Psoas muscle (tissue), 7 donors: ENCODE measurements at regions not wholly inside any gene's neighbourhood (a gene's known extent, or its start where the extent isn't known, plus 50 kb on each side); places are given as distances from the start of the nearest gene placed in this dataset.

Experiments used
- ATAC-seq, 4 donors: fragments of 200-7000 bp; cut with Tn5 transposase; one replicate each; pipeline ENCODE4 v1.9.1; 2020; ENCODE audit warnings: moderate library complexity in 3 of 4, mild to moderate bottlenecking in 2 of 4
- DNase-seq, 2 donors: peaks; one replicate each; pipeline ENCODE4 v3.0.0-alpha.2; 2020
- H3K27ac ChIP-seq: fragments of 200-600 bp; one replicate; pipeline ENCODE4 v1.8.0; 2022
- H3K27me3 ChIP-seq, 3 donors: fragments of 200-600 bp in 1 of 3; one replicate each; pipeline versions ENCODE4 v1.6.1 to v1.8.0; 2013 to 2022; ENCODE audit warnings: low read length in 2 of 3, mild to moderate bottlenecking in 2 of 3, moderate library complexity in 1 of 3; ENCODE audit not compliant: insufficient read depth in 3 of 3
- H3K36me3 ChIP-seq, 2 donors: fragments of 200-600 bp in 1 of 2; one replicate each; pipeline versions ENCODE4 v1.6.1 to v1.8.0; 2013 to 2022; ENCODE audit warnings: low read depth in 1 of 2, mild to moderate bottlenecking in 1 of 2, moderate library complexity in 1 of 2; ENCODE audit not compliant: insufficient read depth in 1 of 2
- H3K4me1 ChIP-seq: fragments of 200-600 bp; one replicate; pipeline ENCODE4 v1.8.0; 2022
- H3K4me3 ChIP-seq: fragments of 200-600 bp; one replicate; pipeline ENCODE4 v1.8.0; 2022; ENCODE audit warnings: mild to moderate bottlenecking
- H3K9me3 ChIP-seq: fragments of 200-600 bp; one replicate; pipeline ENCODE4 v1.8.0; 2022
- WGBS, 3 donors: extraction: QIAGEN DNeasy Blood & Tissue Kit; methylation state at CpG; one replicate each; pipeline versions ENCODE4 v1.1.6 to v1.1.7; 2013; 5-methylcytosine and 5-hydroxymethylcytosine counted together
- intact Hi-C, 2 donors: fragments of 100-400 bp; cut with DNase I; formaldehyde crosslinking; loops; one replicate each; pipeline versions ENCODE4 v1.11.0 to v1.14.2; 2022
- TF ChIP-seq, protein P1 (sequence below): fragments of 200-600 bp; IDR thresholded peaks from one replicate; pipeline ENCODE4 v1.8.0; 2022; ENCODE audit warnings: antibody characterized with exemption
- donor health status: healthy with polysubstance abuse.
- donor health status: DM: no; HTN: no; CAD: no; lungs with moderate emphysema.
- donor health status: Bipolar disorder and iron deficiency.
- donor health status: healthy.
- donor health status: DM: yes; HTN: yes; CAD: no.
- donor health status: DM: no; HTN: no; CAD: no.
- donor health status: DM: yes; HTN: yes; CAD: no.

GRCh38 chr1:217186664-217187063 is 444.2 kb downstream of the GPATCH2 start:
- DNase-seq (no peak), ATAC-seq (no peak)
- Histone ChIP-seq H3K27me3 (no peaks in the 10 kb centered on the region), H3K36me3 (no peaks in the 10 kb centered on the region), H3K4me1 (no peaks in the 10 kb centered on the region), H3K4me3 (no peak overlapping the region), H3K9me3 (no peaks in the 10 kb centered on the region), H3K27ac (no peak overlapping the region)
- intact Hi-C loops: no loop called here
- TF ChIP-seq, protein P1, sequence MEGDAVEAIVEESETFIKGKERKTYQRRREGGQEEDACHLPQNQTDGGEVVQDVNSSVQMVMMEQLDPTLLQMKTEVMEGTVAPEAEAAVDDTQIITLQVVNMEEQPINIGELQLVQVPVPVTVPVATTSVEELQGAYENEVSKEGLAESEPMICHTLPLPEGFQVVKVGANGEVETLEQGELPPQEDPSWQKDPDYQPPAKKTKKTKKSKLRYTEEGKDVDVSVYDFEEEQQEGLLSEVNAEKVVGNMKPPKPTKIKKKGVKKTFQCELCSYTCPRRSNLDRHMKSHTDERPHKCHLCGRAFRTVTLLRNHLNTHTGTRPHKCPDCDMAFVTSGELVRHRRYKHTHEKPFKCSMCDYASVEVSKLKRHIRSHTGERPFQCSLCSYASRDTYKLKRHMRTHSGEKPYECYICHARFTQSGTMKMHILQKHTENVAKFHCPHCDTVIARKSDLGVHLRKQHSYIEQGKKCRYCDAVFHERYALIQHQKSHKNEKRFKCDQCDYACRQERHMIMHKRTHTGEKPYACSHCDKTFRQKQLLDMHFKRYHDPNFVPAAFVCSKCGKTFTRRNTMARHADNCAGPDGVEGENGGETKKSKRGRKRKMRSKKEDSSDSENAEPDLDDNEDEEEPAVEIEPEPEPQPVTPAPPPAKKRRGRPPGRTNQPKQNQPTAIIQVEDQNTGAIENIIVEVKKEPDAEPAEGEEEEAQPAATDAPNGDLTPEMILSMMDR: no peak

DNA sequence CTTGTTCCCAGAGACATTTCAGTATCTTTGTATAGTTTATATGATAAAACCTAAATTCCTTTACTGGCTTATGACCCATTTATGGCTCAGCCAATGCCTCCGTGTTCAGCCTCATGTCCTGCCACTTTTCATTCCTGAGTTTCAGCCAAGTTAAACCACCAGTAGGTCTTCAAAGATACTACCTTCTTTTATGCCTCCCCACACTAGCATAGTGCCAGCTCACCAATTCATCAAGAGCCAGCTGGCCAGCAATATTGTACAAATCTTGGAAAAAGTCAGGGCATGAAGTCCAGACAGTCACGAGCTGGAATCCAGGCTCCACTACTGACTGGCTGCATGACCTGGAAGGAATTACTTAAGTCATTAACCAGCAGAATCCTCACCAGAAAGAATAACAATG is 446.0 kb downstream of the GPATCH2 start:
- intact Hi-C loops: no loop called here
- Histone ChIP-seq H3K9me3 (no peaks in the 10 kb centered on the region), H3K4me1 (no peaks in the 10 kb centered on the region), H3K27ac (no peak overlapping the region), H3K36me3 (no peaks in the 10 kb centered on the region), H3K27me3 (no peaks in the 10 kb centered on the region), H3K4me3 (no peak overlapping the region)
- ATAC-seq: no peak
- TF ChIP-seq, protein P1: no peak
- no peak for DNase-seq
- 17 to 39% (median 24%) methylated on average over 2 of the region's 2 CpGs for whole genome bisulfite sequencing, 3 donors

GRCh38 chr1:217182992-217183391 is 447.9 kb downstream of the GPATCH2 start:
- intact Hi-C loops: no loop called here
- H3K36me3 ChIP-seq: no peaks in the 10 kb centered on the region
- no peaks in the 10 kb centered on the region for H3K9me3 ChIP-seq
- no peak for ATAC-seq
- TF ChIP-seq, protein P1: no peak
- no peak for DNase-seq
- H3K4me1 ChIP-seq: no peaks in the 10 kb centered on the region
- H3K4me3 ChIP-seq: no peak overlapping the region
- WGBS, 3 donors: 84 to 93% (median 92%) methylated on average over 6 of the region's 6 CpGs
- H3K27ac ChIP-seq: no peak overlapping the region
- H3K27me3 ChIP-seq: no peaks in the 10 kb centered on the region

DNA sequence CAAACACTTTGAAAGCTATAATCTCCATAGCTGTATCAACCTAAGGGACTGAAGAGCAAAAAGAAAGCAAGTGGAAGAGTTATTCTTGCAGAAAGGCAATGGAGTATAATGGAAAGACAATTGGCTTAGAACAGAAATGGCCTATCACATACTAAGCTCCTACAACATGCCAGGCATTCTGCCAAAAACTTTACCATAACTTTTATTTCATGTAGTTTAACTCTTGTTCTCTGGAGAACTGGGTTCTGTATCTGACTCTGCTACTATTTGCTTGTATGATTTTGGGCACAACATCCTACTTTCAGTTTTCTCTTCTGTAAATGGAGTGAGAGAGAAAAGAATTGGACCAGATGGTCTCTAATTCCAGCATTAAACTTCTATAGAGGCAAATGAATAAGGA is 449.1 kb downstream of the GPATCH2 start:
- DNase-seq (no peak), ATAC-seq (no peak)
- Histone ChIP-seq H3K36me3 (no peaks in the 10 kb centered on the region), H3K4me3 (no peak overlapping the region), H3K9me3 (no peaks in the 10 kb centered on the region), H3K27me3 (no peaks in the 10 kb centered on the region), H3K27ac (no peak overlapping the region), H3K4me1 (no peaks in the 10 kb centered on the region)
- TF ChIP-seq, protein P1: no peak
- intact Hi-C loops: no loop called here

GRCh38 chr1:217181176-217181746 is 449.6 kb downstream of the GPATCH2 start:
- Histone ChIP-seq H3K36me3 (no peaks in the 10 kb centered on the region), H3K27ac (no peak overlapping the region), H3K9me3 (no peaks in the 10 kb centered on the region), H3K4me3 (no peak overlapping the region), H3K27me3 (no peaks in the 10 kb centered on the region), H3K4me1 (no peaks in the 10 kb centered on the region)
- TF ChIP-seq, protein P1: no peak
- no peak for ATAC-seq
- WGBS, 3 donors: 72 to 80% (median 78%) methylated on average over 3 of the region's 3 CpGs
- no peak for DNase-seq
- intact Hi-C loops: no loop called here
